HepG2 (cell line): ENCODE measurements at regions not wholly inside any gene's neighbourhood (a gene's known extent, or its start where the extent isn't known, plus 50 kb on each side); places are given as distances from the start of the nearest gene placed in this dataset.

ENCODE experiments used
- ATAC-seq: fragments of 200-7000 bp; cut with Tn5 transposase; 3 replicates; pipeline ENCODE4 v1.9.1; 2020; ENCODE audit warnings: mild to moderate bottlenecking, moderate library complexity
- BruUV-seq: library from RNA; stranded (reverse); fragments of 400-500 nt; replicated peaks from 2 replicates; lab custom pipeline; 2021; lab: Mats Ljungman, UMichigan
- CTCF ChIA-PET: fragments of 300-600 bp; formaldehyde crosslinking; extraction: SDS; loops from one replicate; lab custom pipeline; 2021; ENCODE audit warnings: low total read pairs, inconsistent platforms, low intra/inter-chr PET ratio; lab: Yijun Ruan, JAX
- POLR2A ChIA-PET: fragments of 350-600 bp; sonication (Branson Sonifier 250); formaldehyde crosslinking; loops from one replicate; lab custom pipeline; 2020; ENCODE audit warnings: antibody characterized with exemption, inconsistent platforms; lab: Yijun Ruan, JAX
- DNase-seq: peaks from one replicate; pipeline ENCODE4 v3.0.0-alpha.2; 2015; ENCODE audit warnings: low spot score
- FAIRE-seq: peaks from 3 replicates; lab custom pipeline; 2011; peaks lifted over from hg19 to GRCh38; lab: Jason Lieb, UNC
- H2AFZ ChIP-seq: one replicate; pipeline ENCODE4 v1.6.1; 2011; ENCODE audit warnings: low read length, inconsistent platforms
- H3K27ac ChIP-seq: fragments of 300-600 bp; 3 replicates; pipeline ENCODE4 v1.8.0; 2011; ENCODE audit warnings: mixed run types, mild to moderate bottlenecking, mixed read lengths, low read length, inconsistent platforms; ENCODE audit not compliant: insufficient read depth; ENCODE audit errors: extremely low read length
- H3K27me3 ChIP-seq, 2 experiments: fragments of 200-600 bp in 1 of 2; 2 replicates in 1 of 2; 3 replicates in 1 of 2; pipeline versions ENCODE4 v1.6.0 to v1.8.0; 2011; ENCODE audit warnings: low read length in 2 of 2, mild to moderate bottlenecking in 2 of 2, moderate library complexity in 2 of 2, inconsistent platforms in 1 of 2; ENCODE audit not compliant: insufficient read depth in 2 of 2, control insufficient read depth in 1 of 2
- H3K36me3 ChIP-seq, 2 experiments: fragments of 200-600 bp in 1 of 2; replicated peaks in 1 of 2; 2 replicates in 1 of 2; 3 replicates in 1 of 2; pipeline versions ENCODE4 v1.5.1 to v1.8.0; 2011; ENCODE audit warnings: low read length in 2 of 2, inconsistent platforms in 1 of 2; ENCODE audit not compliant: insufficient read depth in 2 of 2, control insufficient read depth in 1 of 2
- H3K4me1 ChIP-seq: 2 replicates; pipeline ENCODE4 v1.5.1; 2012; ENCODE audit warnings: low read length, inconsistent platforms; ENCODE audit not compliant: insufficient read depth
- H3K4me2 ChIP-seq: 2 replicates; pipeline ENCODE4 v1.6.0; 2011; ENCODE audit warnings: low read depth, low read length, inconsistent platforms
- H3K4me3 ChIP-seq, 3 experiments: fragments of 200-600 bp in 1 of 3; sonication (generic), shearing (Covaris generic) in 1 of 3; replicated peaks in 1 of 3; 2 replicates each; pipeline ENCODE4 v1.5.1; 2011 to 2016; ENCODE audit warnings: low read length in 3 of 3, inconsistent platforms in 2 of 3, low read depth in 2 of 3, mild to moderate bottlenecking in 2 of 3, control low read depth in 1 of 3, mixed read lengths in 1 of 3; ENCODE audit not compliant: insufficient read depth in 1 of 3
- H3K79me2 ChIP-seq: one replicate; pipeline ENCODE4 v1.6.1; 2011; ENCODE audit warnings: low read length, inconsistent platforms; ENCODE audit not compliant: insufficient read depth
- H3K9ac ChIP-seq: 2 replicates; pipeline ENCODE4 v1.6.0; 2011; ENCODE audit warnings: mild to moderate bottlenecking, low read depth, low read length, inconsistent platforms; ENCODE audit not compliant: insufficient read depth
- H3K9me3 ChIP-seq: 2 replicates; pipeline ENCODE4 v1.5.1; 2012; ENCODE audit warnings: mild to moderate bottlenecking, low read length
- H4K20me1 ChIP-seq: 2 replicates; pipeline ENCODE4 v1.6.0; 2011; ENCODE audit warnings: inconsistent platforms, mild to moderate bottlenecking, low read length, moderate library complexity; ENCODE audit not compliant: insufficient read depth
- ATAD3A ChIP-seq: sonication (generic); formaldehyde crosslinking; IDR thresholded peaks from 2 replicates; pipeline ENCODE4 v1.4.0; 2020; ENCODE audit warnings: missing genetic modification reagents
- HNF4A ChIP-seq: sonication (generic); formaldehyde crosslinking; IDR thresholded peaks from 2 replicates; pipeline ENCODE4 v1.4.0; 2020; ENCODE audit warnings: missing genetic modification reagents
- MBNL3 ChIP-seq: fragments of 250-450 bp; sonication (Bioruptor Pico); conservative IDR thresholded peaks from 2 replicates; pipeline ENCODE4 v1.8.0; 2022; ENCODE audit warnings: mild to moderate bottlenecking, inconsistent platforms
- NPAS2 ChIP-seq: sonication (generic); formaldehyde crosslinking; IDR thresholded peaks from 2 replicates; pipeline ENCODE4 v1.8.0; 2022; ENCODE audit warnings: mild to moderate bottlenecking, missing genetic modification reagents, borderline replicate concordance
- ZNF3 ChIP-seq: IDR thresholded peaks from 2 replicates; pipeline ENCODE4 v1.7.0; 2017; ENCODE audit warnings: inconsistent platforms
- ZNF33A ChIP-seq: sonication (generic); formaldehyde crosslinking; IDR thresholded peaks from 2 replicates; pipeline ENCODE4 v1.5.1; 2020; ENCODE audit warnings: missing genetic modification reagents, mild to moderate bottlenecking, moderate library complexity, borderline replicate concordance
- ZNF766 ChIP-seq: sonication (generic); formaldehyde crosslinking; IDR thresholded peaks from 2 replicates; pipeline ENCODE4 v1.5.0; 2020; ENCODE audit warnings: missing genetic modification reagents, borderline replicate concordance
- ZNF773 ChIP-seq: sonication (generic); formaldehyde crosslinking; IDR thresholded peaks from 2 replicates; pipeline ENCODE4 v1.4.0; 2020; ENCODE audit warnings: missing genetic modification reagents, borderline replicate concordance
- ZNF891 ChIP-seq: sonication (generic); formaldehyde crosslinking; IDR thresholded peaks from 2 replicates; pipeline ENCODE4 v1.5.0; 2020; ENCODE audit warnings: mild to moderate bottlenecking, missing genetic modification reagents
- WGBS: methylation state at CpG from one replicate; pipeline ENCODE4 v1.1.6; 2017; ENCODE audit warnings: low lambda C conversion rate; 5-methylcytosine and 5-hydroxymethylcytosine counted together
- in situ Hi-C: cut with HindIII; loops from 2 replicates; pipeline ENCODE4 v1.10.0; 2017; ENCODE audit warnings: low pct_unique_long_range_greater_than_20kb; ENCODE audit not compliant: extremely low pct_ligation_motif_present
- intact Hi-C: fragments of 100-400 bp; cut with micrococcal nuclease; formaldehyde crosslinking; loops from one replicate; pipeline ENCODE4 v1.10.0; 2022; ENCODE audit not compliant: unreplicated experiment
- TF ChIP-seq, protein P1 (sequence below): sonication (generic); formaldehyde crosslinking; IDR thresholded peaks from 2 replicates; pipeline ENCODE4 v1.4.0; 2020; ENCODE audit warnings: mild to moderate bottlenecking, missing genetic modification reagents
- TF ChIP-seq, protein P2 (sequence below): sonication (generic); formaldehyde crosslinking; IDR thresholded peaks from 2 replicates; pipeline ENCODE4 v1.9.0; 2022; ENCODE audit warnings: missing genetic modification reagents, mild to moderate bottlenecking, borderline replicate concordance

DNA sequence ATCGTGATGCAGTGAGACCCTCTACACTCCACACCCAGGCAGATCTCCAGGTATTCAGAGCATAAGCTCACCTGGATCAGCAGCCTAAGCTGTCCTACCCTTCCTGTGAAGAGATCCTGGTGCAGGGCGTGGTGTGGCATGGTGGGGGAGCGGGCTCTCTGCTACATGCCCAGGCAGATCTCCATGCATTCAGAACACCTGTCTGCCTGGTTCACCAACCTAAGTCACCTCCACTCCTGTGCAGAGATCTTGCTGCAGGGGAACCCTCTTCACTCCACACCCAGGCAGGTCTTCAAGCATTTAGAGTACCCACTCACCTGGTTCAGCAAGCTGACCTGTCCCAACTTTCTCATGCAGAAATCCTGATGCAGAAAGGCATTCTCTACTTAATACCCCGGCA, 394.4 kb upstream of the SEMA3A start:
- intact Hi-C loops (no loop called here), in situ Hi-C loops (no loop called here)
- FAIRE-seq: no peak
- 0% methylated on average over 2 of the region's 4 CpGs for WGBS
- no peaks in the 10 kb centered on the region for H3K9me3 ChIP-seq
- TF ChIP-seq NPAS2 (CRISPR knock-in tag) (no peak), ZNF3 (CRISPR knock-in tag) (no peak), ZNF773 (CRISPR knock-in tag) (no peak), ZNF33A (no peak), ATAD3A (CRISPR knock-in tag) (no peak), MBNL3 (CRISPR knock-in tag) (no peak), ZNF891 (CRISPR knock-in tag) (no peak), HNF4A (CRISPR knock-in tag) (no peak), ZNF766 (CRISPR knock-in tag) (no peak)
- TF ChIP-seq, protein P1, sequence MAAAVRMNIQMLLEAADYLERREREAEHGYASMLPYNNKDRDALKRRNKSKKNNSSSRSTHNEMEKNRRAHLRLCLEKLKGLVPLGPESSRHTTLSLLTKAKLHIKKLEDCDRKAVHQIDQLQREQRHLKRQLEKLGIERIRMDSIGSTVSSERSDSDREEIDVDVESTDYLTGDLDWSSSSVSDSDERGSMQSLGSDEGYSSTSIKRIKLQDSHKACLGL (CRISPR knock-in tag): no peak
- TF ChIP-seq, protein P2, sequence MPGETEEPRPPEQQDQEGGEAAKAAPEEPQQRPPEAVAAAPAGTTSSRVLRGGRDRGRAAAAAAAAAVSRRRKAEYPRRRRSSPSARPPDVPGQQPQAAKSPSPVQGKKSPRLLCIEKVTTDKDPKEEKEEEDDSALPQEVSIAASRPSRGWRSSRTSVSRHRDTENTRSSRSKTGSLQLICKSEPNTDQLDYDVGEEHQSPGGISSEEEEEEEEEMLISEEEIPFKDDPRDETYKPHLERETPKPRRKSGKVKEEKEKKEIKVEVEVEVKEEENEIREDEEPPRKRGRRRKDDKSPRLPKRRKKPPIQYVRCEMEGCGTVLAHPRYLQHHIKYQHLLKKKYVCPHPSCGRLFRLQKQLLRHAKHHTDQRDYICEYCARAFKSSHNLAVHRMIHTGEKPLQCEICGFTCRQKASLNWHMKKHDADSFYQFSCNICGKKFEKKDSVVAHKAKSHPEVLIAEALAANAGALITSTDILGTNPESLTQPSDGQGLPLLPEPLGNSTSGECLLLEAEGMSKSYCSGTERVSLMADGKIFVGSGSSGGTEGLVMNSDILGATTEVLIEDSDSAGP (CRISPR knock-in tag): no peak
- H3K36me3 ChIP-seq: no peaks in the 10 kb centered on the region
- no peak for ATAC-seq
- ChIA-PET CTCF (no interaction called here), POLR2A (no interaction called here)
- no peak overlapping the region for H3K4me2 ChIP-seq
- H3K4me3 ChIP-seq: no peak overlapping the region
- no peak overlapping the region for H3K27ac ChIP-seq
- H3K9ac ChIP-seq: no peak overlapping the region
- H3K4me1 ChIP-seq: no peaks in the 10 kb centered on the region
- H2AFZ ChIP-seq: no peak overlapping the region
- BruUV-seq: no TSS peak
- no peaks in the 10 kb centered on the region for H3K27me3 ChIP-seq
- H3K79me2 ChIP-seq: no peaks in the 10 kb centered on the region
- no peaks in the 10 kb centered on the region for H4K20me1 ChIP-seq
- DNase-seq: no peak
